Lung (tissue), 11 donors: ENCODE measurements at regions not wholly inside any gene's neighbourhood (a gene's known extent, or its start where the extent isn't known, plus 50 kb on each side); places are given as distances from the start of the nearest gene placed in this dataset.

Experiments used
- ATAC-seq: fragments of 200-7000 bp; cut with Tn5 transposase; one replicate; pipeline ENCODE4 v1.9.1; 2020; ENCODE audit warnings: moderate number of reproducible peaks; ENCODE audit not compliant: insufficient read depth, low FRiP score
- DNase-seq, 3 donors: peaks; one replicate each; pipeline ENCODE4 v3.0.0-alpha.2; 2013 to 2017
- H3K27ac ChIP-seq, 2 donors: one replicate each; pipeline ENCODE4 v1.5.1; 2013; ENCODE audit warnings: mild to moderate bottlenecking in 2 of 2, moderate library complexity in 2 of 2, control low read depth in 1 of 2, inconsistent platforms in 1 of 2, low read depth in 1 of 2, low read length in 1 of 2
- H3K27me3 ChIP-seq, 3 donors: one replicate each; pipeline ENCODE4 v1.5.1; 2013; ENCODE audit warnings: low read length in 2 of 3; ENCODE audit not compliant: control insufficient read depth in 3 of 3, insufficient read depth in 3 of 3
- H3K36me3 ChIP-seq, 4 donors: one replicate each; pipeline ENCODE4 v1.5.1; 2013; ENCODE audit warnings: low read length in 4 of 4, mild to moderate bottlenecking in 1 of 4, moderate library complexity in 1 of 4; ENCODE audit not compliant: control insufficient read depth in 4 of 4, insufficient read depth in 4 of 4
- H3K4me1 ChIP-seq, 5 donors: one replicate each; pipeline ENCODE4 v1.5.1; 2013; ENCODE audit warnings: low read length in 5 of 5, mild to moderate bottlenecking in 2 of 5, moderate library complexity in 1 of 5; ENCODE audit not compliant: control insufficient read depth in 5 of 5, insufficient read depth in 5 of 5
- H3K4me3 ChIP-seq: one replicate; pipeline ENCODE4 v1.5.1; 2013; ENCODE audit warnings: mild to moderate bottlenecking, control low read depth, moderate library complexity
- H3K9ac ChIP-seq, 2 donors: one replicate each; pipeline ENCODE4 v1.5.1; 2013; ENCODE audit warnings: low read length in 2 of 2, control low read depth in 1 of 2; ENCODE audit not compliant: insufficient read depth in 1 of 2
- H3K9me3 ChIP-seq, 4 donors: one replicate each; pipeline ENCODE4 v1.5.1; 2013; ENCODE audit warnings: low read length in 3 of 4, mild to moderate bottlenecking in 1 of 4, moderate library complexity in 1 of 4; ENCODE audit not compliant: control insufficient read depth in 4 of 4, insufficient read depth in 3 of 4
- CTCF ChIP-seq: IDR thresholded peaks from 2 replicates; pipeline ENCODE4 v1.5.1; 2012; ENCODE audit warnings: mild to moderate bottlenecking; ENCODE audit errors: control extremely low read depth, extremely low read depth
- WGBS, 2 donors: extraction: QIAGEN DNeasy Blood & Tissue Kit; methylation state at CpG; one replicate each; pipeline ENCODE4 v1.1.7; 2013; 5-methylcytosine and 5-hydroxymethylcytosine counted together
- donor health status: control.
- donor health status: control.
- donor health status: Bipolar disorder and iron deficiency.
- donor health status: healthy.
- donor health status: DM: yes; HTN: yes; CAD: no.

GRCh38 chr3:78347176-78347575 is 1307.3 kb downstream of the ROBO2 start:
- Histone ChIP-seq H3K27me3 (no peaks in the 10 kb centered on the region), H3K4me3 (no peak overlapping the region), H3K9ac (no peak overlapping the region), H3K9me3 (no peaks in the 10 kb centered on the region), H3K36me3 (no peaks in the 10 kb centered on the region), H3K4me1 (peaks cover 0 to 6% (median 0%) of the 10 kb centered on the region in 5 donors), H3K27ac (no peak overlapping the region)
- 77 to 82% methylated on average over 2 of the region's 2 CpGs for WGBS, 2 donors
- ATAC-seq (no peak), DNase-seq (no peak)
- no peak for TF ChIP-seq CTCF

- Histone ChIP-seq H3K4me3 (no peak overlapping the region), H3K27me3 (no peaks in the 10 kb centered on the region), H3K9ac (no peak overlapping the region), H3K36me3 (no peaks in the 10 kb centered on the region), H3K4me1 (peaks cover 0 to 6% (median 0%) of the 10 kb centered on the region in 5 donors), H3K27ac (no peak overlapping the region), H3K9me3 (no peaks in the 10 kb centered on the region)
- no peak for ATAC-seq
- DNase-seq, result no peak
- no peak for TF ChIP-seq CTCF
- WGBS, 2 donors, result 76 to 79% methylated on average over 3 of the region's 3 CpGs
Observed at GRCh38 chr3:78348664-78349063, 1308.8 kb downstream of the ROBO2 start.

GRCh38 chr3:78349571-78349970 is 1309.7 kb downstream of the ROBO2 start:
- ATAC-seq (no peak), DNase-seq (peak in 2 of 3 donors; percentile 42 to 50)
- no peaks in the 10 kb centered on the region for H3K27me3 ChIP-seq
- WGBS, 2 donors, result 67 to 91% methylated on average over 2 of the region's 2 CpGs
- peaks cover 0 to 6% (median 0%) of the 10 kb centered on the region in 5 donors for H3K4me1 ChIP-seq
- H3K27ac ChIP-seq, result no peak overlapping the region
- no peak for TF ChIP-seq CTCF
- no peak overlapping the region for H3K9ac ChIP-seq
- H3K36me3 ChIP-seq, result no peaks in the 10 kb centered on the region
- no peaks in the 10 kb centered on the region for H3K9me3 ChIP-seq
- H3K4me3 ChIP-seq, result no peak overlapping the region

GRCh38 chr3:78351334-78351733 is 1311.4 kb downstream of the ROBO2 start:
- Histone ChIP-seq H3K36me3 (no peaks in the 10 kb centered on the region), H3K9me3 (no peaks in the 10 kb centered on the region), H3K27me3 (no peaks in the 10 kb centered on the region), H3K27ac (no peak overlapping the region), H3K4me3 (no peak overlapping the region), H3K4me1 (peaks cover 0 to 6% (median 0%) of the 10 kb centered on the region in 5 donors), H3K9ac (no peak overlapping the region)
- no peak for TF ChIP-seq CTCF
- no peak for ATAC-seq
- WGBS, 2 donors, result 83 to 87% methylated on average over 3 of the region's 3 CpGs
- peak in 2 of 3 donors; percentile 52 to 70 for DNase-seq
